D341Med (cell line): ENCODE measurements at regions not wholly inside any gene's neighbourhood (a gene's known extent, or its start where the extent isn't known, plus 50 kb on each side); places are given as distances from the start of the nearest gene placed in this dataset.

ENCODE experiments used
- DNase-seq: peaks from one replicate; pipeline ENCODE4 v3.0.0; 2012; ENCODE audit warnings: low spot score

DNA sequence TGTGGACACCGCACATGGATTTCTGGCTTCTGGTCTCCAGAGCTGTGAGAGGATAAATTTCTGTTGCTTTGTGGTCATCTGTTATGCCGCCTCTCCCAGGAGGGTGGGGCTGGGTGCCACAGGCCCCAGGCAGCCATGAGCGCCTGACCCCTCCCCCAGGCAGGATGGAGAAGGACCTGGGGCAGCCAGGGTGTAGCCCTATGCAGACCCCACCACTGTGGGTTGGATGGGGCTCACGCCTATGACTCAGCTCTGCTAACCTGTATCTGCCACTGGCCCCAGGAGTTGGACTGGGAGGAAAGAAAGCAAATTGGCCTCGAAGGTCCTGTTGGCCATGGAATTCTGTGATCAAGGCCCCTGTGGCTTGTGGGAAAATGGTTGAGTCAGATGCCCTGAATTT, 1351.1 kb downstream of the BRD1 start:
- no peak for DNase-seq

DNA sequence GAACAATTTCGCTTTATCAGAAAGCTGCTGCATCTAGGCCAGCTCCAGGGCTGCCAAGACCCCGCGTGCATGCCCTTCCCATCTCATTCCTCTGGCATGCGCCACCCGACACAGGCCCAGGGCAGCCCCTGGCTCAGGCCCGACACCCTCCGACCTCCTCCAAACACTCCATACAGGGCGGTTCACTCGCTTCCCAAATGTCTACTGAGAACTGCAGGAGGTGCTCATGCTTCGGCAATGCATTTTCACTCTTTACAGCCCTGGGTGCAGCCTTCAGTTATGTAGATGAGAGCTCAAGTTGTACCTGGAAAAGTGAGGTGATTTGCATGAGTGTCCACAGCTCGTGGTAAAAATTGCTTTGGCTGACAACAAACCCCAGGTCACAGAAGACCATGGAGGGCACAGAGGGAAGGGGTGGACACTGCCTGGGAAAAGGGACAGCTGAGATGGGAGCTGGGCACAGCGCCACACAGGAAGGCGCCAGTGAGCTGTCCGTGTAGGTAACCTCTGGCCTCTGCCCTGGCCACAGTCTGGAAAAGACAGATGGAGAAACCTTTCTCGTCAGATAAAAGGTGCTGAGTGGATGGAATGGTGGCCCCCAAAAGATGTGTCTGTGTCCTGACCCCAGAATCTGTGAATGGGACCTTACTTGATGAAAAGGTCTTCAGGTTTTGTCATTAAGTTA, 1351.9 kb downstream of the BRD1 start:
- no peak for DNase-seq

DNA sequence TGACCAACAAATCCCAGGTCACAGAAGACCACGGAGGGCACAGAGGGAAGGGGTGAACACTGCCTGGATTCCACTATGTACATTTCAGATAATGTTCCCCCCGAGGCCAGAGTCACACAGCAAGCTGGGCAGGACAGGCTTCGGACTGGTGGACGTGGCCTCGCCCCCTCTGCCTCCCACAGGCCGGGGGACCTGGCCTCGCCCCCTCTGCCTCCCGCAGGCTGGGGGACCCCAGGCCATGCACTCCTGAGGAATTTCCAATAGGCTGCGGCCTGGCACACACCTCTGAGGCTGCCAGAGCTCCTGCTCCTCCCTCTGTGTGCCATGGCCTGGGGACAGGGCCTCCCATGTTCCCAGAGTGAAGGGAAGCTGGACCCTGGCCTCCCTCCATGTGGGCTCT, 1352.8 kb downstream of the BRD1 start:
- DNase-seq, result no peak

DNA sequence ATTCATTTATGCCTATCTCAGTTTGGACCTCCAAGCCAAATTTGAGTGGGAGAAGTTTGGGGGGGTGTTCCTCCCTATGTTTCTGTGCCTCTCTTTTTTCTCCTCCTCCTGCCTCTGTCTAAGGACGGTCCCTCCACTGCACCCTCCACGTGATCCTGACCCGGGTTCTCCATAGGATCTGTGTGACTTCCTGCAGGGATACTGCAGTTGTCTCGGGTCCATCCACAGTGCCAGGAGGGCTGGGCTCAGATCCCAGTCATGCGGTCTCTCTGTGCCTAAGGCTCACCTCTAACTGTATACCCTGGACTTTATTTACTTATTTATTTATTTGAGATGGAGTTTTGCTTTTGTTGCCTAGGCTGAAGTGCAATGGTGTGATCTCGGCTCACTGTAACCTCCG, 1354.5 kb downstream of the BRD1 start:
- DNase-seq, result no peak

DNA sequence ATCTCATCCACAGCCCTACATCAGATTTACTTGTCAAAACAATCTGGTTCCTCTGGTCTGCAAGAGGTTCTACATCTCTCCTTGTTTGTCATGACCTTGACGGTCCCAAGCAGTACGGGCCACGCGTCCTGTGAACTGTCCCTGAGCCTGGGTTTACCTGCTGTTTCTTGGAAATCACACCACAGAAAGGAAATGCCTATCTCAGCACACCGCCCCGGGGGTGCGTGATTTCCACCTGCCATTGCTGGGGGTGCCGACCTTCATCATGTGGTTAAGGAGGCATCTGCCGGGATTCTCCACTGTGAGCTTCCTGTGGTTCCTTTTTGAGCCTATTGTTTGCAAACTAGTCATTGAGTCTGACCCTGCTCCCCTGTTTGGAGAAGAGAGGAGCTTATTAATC, 1363.4 kb downstream of the BRD1 start:
- DNase-seq, result no peak

DNA sequence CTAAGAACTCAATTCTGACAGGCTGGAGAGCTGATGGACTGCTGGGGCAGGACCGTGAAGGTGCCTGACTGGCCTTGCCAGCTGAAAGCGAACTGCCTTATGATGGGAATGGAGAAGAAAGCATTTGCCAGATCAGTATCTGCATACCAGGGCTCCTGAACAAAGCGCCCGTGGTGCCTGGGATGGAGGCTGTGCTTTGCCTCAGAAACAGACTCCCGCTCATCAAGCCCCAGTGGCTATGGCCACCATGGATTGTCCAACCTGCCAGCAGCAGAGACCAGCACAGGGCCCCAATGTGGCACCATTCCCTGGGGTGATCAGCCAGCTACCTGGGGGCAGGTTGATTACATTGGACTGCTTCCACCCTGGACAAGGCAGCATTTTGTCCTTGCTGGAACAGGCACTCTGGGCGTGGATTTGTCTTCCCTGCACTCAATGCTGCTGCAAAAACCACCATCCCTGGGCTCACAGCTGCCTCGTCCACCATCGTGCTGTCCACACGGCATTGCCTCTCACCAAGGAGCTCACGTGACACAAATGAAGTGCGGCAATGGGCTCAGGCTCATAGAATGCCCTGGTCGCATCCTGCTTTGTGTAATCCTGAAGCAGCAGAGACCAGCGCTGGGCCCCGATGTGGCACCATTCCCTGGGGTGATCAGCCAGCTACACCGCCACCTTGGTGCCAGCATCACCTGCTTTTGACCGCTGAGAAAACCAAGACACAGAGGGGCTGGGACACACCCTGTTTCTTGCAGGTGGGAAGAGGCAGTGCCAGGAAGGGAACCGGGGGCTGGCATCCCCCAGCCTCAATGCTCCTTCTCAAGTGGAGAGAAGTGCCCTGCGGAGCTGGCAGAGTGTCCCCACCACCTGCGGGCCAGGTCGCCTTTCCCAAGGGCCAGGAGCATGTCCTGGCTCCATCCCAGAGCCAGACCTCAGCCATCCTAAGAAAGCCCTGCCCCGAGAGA, 1367.5 kb downstream of the BRD1 start:
- DNase-seq, result no peak

DNA sequence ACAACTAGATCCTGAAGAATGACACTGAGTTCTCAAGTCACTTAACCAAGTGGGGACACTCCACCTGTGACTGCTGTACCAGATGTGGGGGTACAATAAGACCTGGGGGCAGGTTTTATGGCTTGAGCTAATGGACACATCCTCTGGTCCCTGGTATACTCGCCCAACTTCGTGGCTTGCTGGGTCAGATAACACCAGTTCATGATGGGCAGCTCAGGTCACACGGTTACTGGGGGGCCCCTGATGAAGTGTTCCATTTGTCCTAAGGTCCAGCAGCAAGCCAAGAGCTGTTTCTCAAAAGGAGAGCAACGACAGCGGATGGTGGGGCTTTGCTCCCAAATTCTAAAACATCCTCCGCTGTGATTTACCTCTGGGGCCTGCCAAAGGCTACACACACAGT, 1368.4 kb downstream of the BRD1 start:
- DNase-seq, result no peak

DNA sequence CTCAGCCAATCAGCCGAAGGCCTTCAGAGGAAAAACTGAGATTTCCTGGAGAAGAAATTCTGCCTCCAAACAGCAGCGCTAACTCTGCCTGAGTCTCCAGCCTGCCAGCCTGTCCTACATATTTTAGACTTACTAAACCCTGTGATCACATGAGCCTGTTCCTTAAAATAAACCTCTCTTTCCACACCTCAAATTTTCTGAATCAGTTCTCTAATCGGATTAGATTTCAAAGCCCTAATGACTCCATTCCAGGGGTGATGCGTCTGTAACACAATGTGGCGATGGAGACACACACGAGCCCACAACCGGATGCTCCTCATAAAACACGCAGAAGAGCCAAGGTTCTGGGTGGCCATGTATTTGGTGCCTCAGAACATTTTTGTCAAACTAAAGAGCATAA, 1371.2 kb downstream of the BRD1 start:
- DNase-seq, result no peak

DNA sequence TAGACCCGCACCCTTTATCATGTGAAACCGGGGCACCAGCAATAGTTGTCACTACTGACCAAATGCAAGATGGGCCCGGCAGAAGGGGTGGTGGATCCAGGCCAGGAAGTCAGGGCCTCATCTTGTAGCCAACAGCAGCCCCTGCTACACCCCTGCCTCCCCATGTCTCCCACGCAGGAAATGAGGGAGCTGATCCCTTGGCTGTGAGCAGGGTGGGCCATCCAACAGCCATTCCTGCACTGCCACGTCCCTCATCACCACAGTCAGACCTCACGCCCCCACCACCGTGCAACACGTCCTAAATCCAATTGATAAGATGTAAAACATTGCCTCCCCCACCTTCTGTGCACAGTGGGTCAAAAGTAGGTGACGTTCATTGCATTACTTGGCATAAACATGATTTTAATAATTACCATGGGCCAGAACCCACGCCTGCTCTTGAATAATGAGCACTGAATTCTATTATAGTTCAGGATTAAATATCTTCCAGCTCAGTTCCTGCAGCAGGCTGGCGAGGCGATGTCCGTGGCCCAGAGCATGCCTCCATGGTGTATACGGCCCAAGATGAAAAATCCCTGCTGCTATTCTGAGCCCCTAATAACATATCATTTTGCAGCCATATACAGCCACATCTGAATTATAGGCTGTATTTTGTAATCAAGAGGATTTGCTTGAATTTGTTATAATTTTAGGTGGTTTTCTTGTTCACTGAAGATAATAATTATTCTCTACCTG, 1373.8 kb downstream of the BRD1 start:
- DNase-seq, result no peak

DNA sequence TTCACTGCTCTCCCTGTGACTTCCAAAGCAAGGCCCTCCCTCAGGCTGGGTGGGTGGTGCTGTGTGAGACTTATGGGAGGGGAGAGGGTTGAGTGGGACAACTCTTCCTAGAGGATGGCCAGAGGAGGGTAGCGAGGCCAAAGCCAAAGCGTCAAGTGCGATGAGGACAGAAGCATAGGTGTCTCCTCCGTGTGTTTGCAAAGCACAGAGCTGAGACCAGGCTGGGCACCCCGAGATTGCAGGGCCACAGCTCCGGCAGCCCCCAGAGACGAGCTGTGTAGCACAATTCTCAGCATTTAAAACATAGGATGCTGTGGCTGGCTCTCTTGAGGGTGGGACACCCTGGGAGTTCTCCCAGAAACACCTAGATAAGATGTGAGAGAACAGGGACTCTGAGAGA, 1374.5 kb downstream of the BRD1 start:
- no peak for DNase-seq

DNA sequence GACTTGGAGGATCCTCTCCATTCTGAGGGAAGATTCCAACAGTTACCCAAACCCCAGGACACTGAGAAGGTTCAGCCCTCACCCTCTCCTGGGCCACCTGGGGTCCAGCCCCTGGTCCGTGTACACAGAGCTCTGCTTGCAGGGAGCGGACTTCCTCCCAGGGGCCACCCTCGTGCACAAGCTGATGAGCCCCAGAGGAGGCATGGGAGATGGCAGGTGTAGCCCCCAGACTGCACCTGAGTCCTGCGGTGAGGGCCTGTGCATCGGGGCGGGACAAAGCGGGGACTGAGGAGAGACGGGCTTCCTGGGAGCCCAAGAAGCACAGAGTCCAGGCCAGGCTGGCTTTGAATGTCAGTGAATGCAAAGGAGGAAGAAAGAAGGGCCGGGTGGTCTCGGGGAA, 1374.9 kb downstream of the BRD1 start:
- no peak for DNase-seq

DNA sequence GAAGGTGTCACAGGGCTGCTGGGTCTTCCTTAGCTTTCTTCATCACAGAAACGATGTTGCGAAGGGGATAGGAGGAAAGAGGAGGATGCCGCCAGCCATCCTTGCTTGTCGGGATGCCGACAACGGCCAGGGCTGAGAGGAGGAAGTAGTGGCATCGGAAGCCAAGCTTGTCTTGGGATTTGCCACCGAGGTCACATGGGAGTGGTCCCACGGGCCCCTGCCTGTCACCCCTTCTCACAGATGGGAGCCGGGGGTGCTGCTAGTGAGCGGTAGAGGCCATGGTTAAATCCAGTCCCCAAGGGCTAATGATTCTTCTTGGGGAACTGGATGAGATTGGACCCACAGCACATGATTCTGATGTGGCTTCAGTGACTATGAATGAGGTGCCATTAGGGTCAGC, 1375.8 kb downstream of the BRD1 start:
- DNase-seq, result no peak

DNA sequence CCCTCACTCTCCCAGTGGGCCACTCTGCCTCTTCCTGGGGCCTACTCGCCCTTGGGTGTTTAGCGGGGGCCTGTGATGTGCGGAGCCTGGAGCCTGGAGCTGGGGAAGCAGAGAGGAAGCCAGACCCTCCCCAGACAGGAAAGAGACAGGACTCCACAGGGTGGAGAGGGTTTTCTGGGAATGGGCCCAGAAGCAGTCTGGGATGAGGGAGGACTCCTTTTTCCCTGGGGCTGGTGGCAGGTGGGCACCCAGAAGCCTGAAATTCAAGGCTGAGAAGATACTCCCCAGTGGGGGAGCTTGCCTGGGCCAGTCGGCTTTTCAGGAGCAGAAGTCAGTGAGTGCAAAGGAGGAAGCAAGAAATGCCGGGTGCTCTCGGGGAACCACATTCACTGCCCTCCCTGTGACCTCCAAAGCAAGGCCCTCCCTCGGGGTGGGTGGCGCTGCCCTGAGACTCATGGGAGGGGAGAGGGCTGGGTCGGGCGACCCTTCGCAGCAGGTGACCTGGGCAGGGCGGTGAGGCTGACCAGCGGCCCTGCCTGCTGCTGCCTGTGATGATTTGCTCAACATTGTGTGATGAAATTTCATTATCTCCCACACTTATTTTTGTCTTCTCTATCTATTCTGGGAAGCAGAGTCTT, 1377.4 kb downstream of the BRD1 start:
- no peak for DNase-seq

DNA sequence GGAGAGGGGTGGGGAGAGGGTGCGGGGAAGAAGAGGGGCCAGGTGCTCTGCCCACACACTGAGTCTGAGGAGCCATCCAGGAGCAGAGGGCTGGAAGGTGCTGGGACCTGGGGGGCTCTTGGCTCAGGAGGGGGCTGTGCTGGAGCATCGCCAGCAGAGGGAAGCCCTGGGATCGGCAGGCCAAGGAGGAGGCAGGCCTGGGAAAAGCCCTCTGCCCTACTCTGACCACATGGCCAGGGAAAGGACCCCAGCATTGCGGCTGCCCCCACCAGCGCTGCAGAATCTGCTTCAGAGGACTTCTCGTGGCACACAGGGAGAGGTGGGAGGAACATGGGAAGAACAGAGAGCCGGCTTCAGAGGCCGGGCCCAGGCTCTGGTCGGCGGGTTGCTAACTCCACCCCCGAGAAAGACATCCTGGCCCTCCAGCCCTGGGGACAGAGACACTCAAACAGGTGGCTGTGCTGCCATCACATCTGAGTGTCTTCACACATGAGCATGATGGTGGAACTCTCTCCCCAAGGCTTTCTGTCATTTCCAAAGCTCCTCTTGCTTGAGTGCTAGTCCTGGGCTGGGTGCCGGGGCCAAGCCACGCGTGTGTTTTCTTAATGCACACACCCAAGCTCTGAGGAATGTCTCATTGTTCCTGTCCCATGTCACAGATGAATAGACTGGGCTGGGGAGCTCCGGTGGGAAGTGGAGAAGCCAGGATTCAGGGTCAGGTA, 1378.0 kb downstream of the BRD1 start:
- DNase-seq, result no peak

DNA sequence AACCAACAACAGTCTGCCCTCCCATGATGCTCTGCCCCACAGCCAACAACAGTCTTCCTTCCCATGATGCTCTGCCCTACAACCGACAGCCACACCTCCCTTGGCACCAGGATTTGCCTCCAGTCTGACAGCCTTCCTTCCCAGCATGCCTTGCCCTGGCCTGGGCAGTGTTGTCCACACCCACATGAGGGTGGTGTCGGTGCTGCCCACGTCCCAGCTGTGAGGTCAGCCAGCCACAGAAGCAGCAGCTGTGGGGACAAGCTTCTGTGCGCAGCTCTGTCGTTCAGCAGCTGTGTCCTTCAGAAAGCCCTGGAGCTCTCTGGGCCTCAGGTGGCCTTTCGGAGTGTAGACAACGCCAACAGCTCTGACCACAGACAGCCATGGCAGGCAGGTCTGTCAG, 1378.9 kb downstream of the BRD1 start:
- no peak for DNase-seq

DNA sequence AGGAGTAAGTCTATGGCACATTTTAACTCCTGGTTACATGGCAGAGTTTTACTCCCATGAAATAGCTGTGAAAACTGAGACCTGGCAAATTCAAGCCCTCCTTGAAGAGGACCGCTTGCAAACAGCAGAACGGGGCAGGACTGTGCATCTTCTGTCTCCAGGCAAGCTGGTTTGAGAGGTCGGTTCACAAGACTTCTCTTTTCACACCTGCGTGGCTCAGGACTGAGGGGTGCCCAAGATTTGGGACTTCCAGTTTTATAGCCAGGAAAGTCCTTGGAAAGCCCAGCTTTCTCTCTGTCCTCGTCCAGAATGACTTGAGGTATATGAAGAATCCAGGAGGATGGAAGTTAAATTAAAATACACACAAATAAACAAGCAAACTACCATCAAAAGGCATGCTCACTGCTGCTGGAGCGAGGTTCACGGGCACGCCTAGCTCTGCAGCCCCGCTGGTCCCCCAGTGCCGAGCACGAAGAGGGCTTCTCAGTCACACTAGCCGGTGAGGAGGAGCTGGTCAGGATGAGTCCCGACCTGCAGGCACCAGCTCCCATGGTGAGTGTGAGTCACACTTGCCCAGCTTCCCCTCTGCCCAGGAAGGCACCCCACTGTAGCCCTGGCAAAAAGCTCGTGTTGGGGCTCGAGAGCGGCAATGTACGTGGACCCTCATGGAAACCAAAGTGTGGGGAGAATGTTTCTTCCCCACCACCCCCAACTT, 1382.4 kb downstream of the BRD1 start:
- DNase-seq, result no peak

DNA sequence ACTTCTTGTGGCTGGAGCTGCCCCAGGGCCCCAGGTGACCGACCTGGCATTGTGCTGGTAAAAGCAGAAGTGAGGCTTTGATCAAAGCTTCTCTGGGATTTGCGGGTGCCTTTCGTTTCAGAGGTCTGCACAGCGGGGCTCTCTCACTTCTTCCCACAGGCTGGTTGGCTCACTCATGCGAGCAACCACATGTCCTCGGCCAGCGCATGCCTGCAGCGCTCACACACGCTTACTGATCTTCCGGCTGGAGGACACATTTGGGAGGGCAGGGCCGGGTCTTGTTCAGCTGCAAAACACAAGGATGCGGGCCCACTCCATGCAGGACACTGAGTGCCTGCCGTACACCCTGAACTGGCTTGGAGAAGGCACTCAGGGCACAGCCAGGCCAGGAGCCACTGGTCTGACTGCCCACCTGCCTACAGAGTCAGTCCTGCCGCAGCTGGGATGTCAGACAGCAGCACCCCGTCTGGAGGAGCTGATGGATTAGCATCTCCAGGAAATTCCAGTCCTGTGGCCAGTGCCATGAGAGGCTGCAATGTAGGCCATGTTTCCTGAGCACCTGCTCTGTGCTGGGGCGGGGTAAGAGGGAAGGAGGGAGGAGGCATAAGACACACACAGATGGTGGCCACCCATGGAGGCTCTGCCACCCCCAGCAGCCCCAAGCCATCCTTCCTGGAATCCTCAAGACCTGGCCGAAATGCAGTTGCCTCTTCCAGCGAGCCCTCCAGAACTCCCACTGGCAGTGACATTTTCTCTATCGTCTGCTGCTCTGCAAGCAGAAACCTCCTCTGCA, 1383.2 kb downstream of the BRD1 start:
- no peak for DNase-seq

DNA sequence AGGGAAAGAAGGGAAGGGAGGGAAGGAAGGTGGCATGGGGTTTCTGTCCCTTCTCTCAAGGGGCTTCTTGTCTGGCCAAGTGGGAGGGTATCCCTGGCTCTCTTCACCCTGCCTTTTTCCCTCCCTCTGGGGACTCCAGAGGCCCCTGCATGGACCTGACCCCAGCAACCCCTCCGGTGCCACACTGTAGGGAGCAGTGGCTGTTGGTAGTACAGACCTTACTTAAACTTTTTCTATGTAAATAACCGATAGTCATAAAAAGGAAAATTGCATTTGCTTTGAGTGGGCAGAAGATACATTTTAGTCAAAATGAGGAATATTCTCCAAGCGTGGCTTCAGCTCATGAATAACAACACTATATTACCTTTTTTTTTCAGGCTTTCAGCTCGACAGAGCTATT, 1384.0 kb downstream of the BRD1 start:
- DNase-seq, result no peak

DNA sequence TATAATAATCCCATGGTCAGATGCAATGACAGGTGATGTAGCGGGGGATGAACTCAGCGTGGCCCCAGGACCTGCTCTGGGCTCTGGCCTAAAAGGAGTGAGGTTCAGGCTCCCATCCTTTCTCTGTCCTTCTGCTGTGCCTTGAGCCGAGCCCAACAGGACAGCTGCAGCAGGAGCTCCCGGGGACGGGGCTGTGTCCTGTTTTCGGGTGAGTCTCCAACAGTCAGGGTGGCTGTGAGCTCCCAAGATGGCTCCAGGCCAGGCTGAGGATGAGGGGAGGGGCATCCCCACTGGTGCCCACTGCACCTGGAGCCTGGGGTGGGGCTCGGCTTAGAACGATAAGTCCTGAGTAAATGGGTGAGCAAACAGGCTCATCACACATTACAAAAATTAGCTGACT, 1385.0 kb downstream of the BRD1 start:
- no peak for DNase-seq

DNA sequence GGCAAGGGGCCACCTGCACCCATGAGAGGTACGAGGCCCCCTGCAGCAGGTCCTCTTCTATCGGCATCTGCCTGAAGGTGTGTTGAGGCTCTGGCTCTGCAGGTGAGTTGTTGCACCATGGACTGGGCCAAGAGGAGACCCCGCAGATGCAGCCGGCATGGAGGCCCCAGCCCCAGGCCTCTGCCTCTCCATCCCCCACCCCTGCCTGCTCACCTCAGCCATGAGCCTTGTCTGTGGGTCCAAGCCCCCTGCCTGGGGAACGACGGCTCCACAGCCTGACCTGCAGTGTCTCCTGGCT, 1386.2 kb downstream of the BRD1 start:
- DNase-seq, result no peak
